H1 (cell line): ENCODE measurements at regions not wholly inside any gene's neighbourhood (a gene's known extent, or its start where the extent isn't known, plus 50 kb on each side); places are given as distances from the start of the nearest gene placed in this dataset.

Source experiments
- CTCF ChIA-PET: fragments of 300-600 bp; sonication (Branson Sonifier 250); formaldehyde crosslinking; loops from one replicate; lab custom pipeline; 2021; ENCODE audit not compliant: partially characterized antibody; lab: Charles Lee
- POLR2A ChIA-PET: fragments of 300-600 bp; sonication (Branson Sonifier 250); formaldehyde crosslinking; loops from one replicate; lab custom pipeline; 2021; ENCODE audit warnings: inconsistent platforms; ENCODE audit not compliant: partially characterized antibody; lab: Charles Lee
- DNase-seq, 2 experiments: peaks; one replicate each; pipeline versions ENCODE4 v3.0.0 to v3.0.0-alpha.2; 2010 to 2022; ENCODE audit warnings: low spot score in 2 of 2, low read depth in 1 of 2, mixed read lengths in 1 of 2
- FAIRE-seq: peaks from 2 replicates; lab custom pipeline; 2011; peaks lifted over from hg19 to GRCh38; lab: Jason Lieb, UNC
- H2AFZ ChIP-seq: 2 replicates; pipeline ENCODE4 v1.8.1; 2012; ENCODE audit warnings: low read length, inconsistent platforms
- H2AK5ac ChIP-seq: 2 replicates; pipeline ENCODE4 v1.6.1; 2013; ENCODE audit warnings: low read depth, low read length
- H2BK120ac ChIP-seq: replicated peaks from 2 replicates; pipeline ENCODE3; 2013; ENCODE audit warnings: low read depth, low read length, inconsistent platforms
- H2BK12ac ChIP-seq: 2 replicates; pipeline ENCODE4 v1.6.1; 2013; ENCODE audit warnings: low read depth, low read length
- H2BK15ac ChIP-seq: 2 replicates; pipeline ENCODE4 v1.6.1; 2013; ENCODE audit warnings: low read length
- H2BK20ac ChIP-seq: 2 replicates; pipeline ENCODE4 v1.6.1; 2013; ENCODE audit warnings: low read length
- H2BK5ac ChIP-seq: 2 replicates; pipeline ENCODE4 v1.6.1; 2013; ENCODE audit warnings: low read depth, low read length
- H3K14ac ChIP-seq: 2 replicates; pipeline ENCODE4 v1.6.1; 2013; ENCODE audit warnings: inconsistent platforms; ENCODE audit not compliant: insufficient read length
- H3K18ac ChIP-seq: 2 replicates; pipeline ENCODE4 v1.6.1; 2013; ENCODE audit warnings: low read length; ENCODE audit errors: extremely low read depth
- H3K23ac ChIP-seq: 2 replicates; pipeline ENCODE4 v1.6.1; 2013; ENCODE audit warnings: inconsistent platforms; ENCODE audit not compliant: insufficient read length
- H3K23me2 ChIP-seq: 2 replicates; pipeline ENCODE4 v1.6.1; 2013; ENCODE audit warnings: low read depth, low read length
- H3K27ac ChIP-seq: 2 replicates; pipeline ENCODE4 v1.6.1; 2011; ENCODE audit warnings: low read depth, low read length, inconsistent platforms
- H3K27me3 ChIP-seq, 4 experiments: replicated peaks in 1 of 4; 1 replicate in 1 of 4; 2 replicates in 3 of 4; pipeline versions ENCODE4 v1.6.1 to v1.8.1; 2011 to 2013; ENCODE audit warnings: low read length in 3 of 4, mild to moderate bottlenecking in 3 of 4, inconsistent platforms in 2 of 4, mixed read lengths in 2 of 4, moderate library complexity in 1 of 4; ENCODE audit not compliant: control insufficient read depth in 3 of 4, insufficient read depth in 3 of 4; ENCODE audit errors: extremely low read depth in 1 of 4
- H3K36me3 ChIP-seq, 4 experiments: 2 replicates each; pipeline versions ENCODE4 v1.6.1 to v1.8.1; 2011 to 2013; ENCODE audit warnings: mild to moderate bottlenecking in 4 of 4, low read length in 3 of 4, moderate library complexity in 2 of 4, control low read depth in 1 of 4, inconsistent platforms in 1 of 4; ENCODE audit not compliant: insufficient read depth in 4 of 4, control insufficient read depth in 2 of 4
- H3K4ac ChIP-seq: replicated peaks from 2 replicates; pipeline ENCODE3; 2013; ENCODE audit warnings: low read length, low read depth, mixed read lengths, inconsistent platforms; ENCODE audit not compliant: insufficient read length
- H3K4me1 ChIP-seq, 4 experiments: replicated peaks in 1 of 4; 1 replicate in 1 of 4; 2 replicates in 3 of 4; pipeline versions ENCODE4 v1.6.1 to v1.8.1; 2011 to 2013; ENCODE audit warnings: low read length in 3 of 4, inconsistent platforms in 2 of 4, mixed read lengths in 1 of 4; ENCODE audit not compliant: insufficient read depth in 4 of 4, control insufficient read depth in 3 of 4
- H3K4me2 ChIP-seq, 2 experiments: 2 replicates each; pipeline versions ENCODE4 v1.6.1 to v1.8.1; 2011 to 2013; ENCODE audit warnings: low read depth in 2 of 2, low read length in 2 of 2, control low read depth in 1 of 2, inconsistent platforms in 1 of 2, mild to moderate bottlenecking in 1 of 2; ENCODE audit not compliant: insufficient read depth in 1 of 2
- H3K4me3 ChIP-seq, 4 experiments: fragments of 200-600, 300-600 bp in 1 of 4; sonication (generic), shearing (Covaris generic), sonication (Bioruptor Twin) in 1 of 4; 2 replicates each; pipeline versions ENCODE4 v1.5.1 to v1.8.1; 2011 to 2016; ENCODE audit warnings: low read length in 4 of 4, low read depth in 3 of 4, control low read depth in 2 of 4, inconsistent platforms in 2 of 4, mild to moderate bottlenecking in 2 of 4, mixed read lengths in 1 of 4, moderate library complexity in 1 of 4; ENCODE audit not compliant: insufficient read depth in 2 of 4; ENCODE audit errors: extremely low read depth in 1 of 4
- H3K56ac ChIP-seq: replicated peaks from 2 replicates; pipeline ENCODE3; 2013; ENCODE audit warnings: low read depth, mild to moderate bottlenecking, mixed read lengths, low read length, inconsistent platforms; ENCODE audit not compliant: insufficient read length
- H3K79me1 ChIP-seq: 2 replicates; pipeline ENCODE4 v1.6.1; 2013; ENCODE audit warnings: low read depth, low read length, control low read depth
- H3K79me2 ChIP-seq, 2 experiments: 2 replicates each; pipeline versions ENCODE4 v1.6.1 to v1.8.1; 2012 to 2013; ENCODE audit warnings: low read length in 2 of 2, mild to moderate bottlenecking in 2 of 2, inconsistent platforms in 1 of 2; ENCODE audit not compliant: insufficient read depth in 2 of 2, control insufficient read depth in 1 of 2
- H3K9ac ChIP-seq, 4 experiments: replicated peaks in 1 of 4; 1 replicate in 1 of 4; 2 replicates in 3 of 4; pipeline versions ENCODE4 v1.6.1 to v1.8.1; 2011 to 2013; ENCODE audit warnings: low read depth in 3 of 4, low read length in 3 of 4, control low read depth in 2 of 4, mild to moderate bottlenecking in 2 of 4, moderate library complexity in 2 of 4, inconsistent platforms in 1 of 4; ENCODE audit errors: extremely low read depth in 1 of 4
- H3K9me3 ChIP-seq, 2 experiments: 2 replicates each; pipeline versions ENCODE4 v1.6.1 to v1.8.1; 2012 to 2013; ENCODE audit warnings: mild to moderate bottlenecking in 2 of 2, moderate library complexity in 2 of 2, control low read depth in 1 of 2, inconsistent platforms in 1 of 2, low read depth in 1 of 2, low read length in 1 of 2, mixed read lengths in 1 of 2; ENCODE audit not compliant: insufficient read depth in 2 of 2
- H4K20me1 ChIP-seq, 2 experiments: replicated peaks in 1 of 2; 2 replicates each; pipeline versions ENCODE3 to v1.8.1; 2011 to 2013; ENCODE audit warnings: inconsistent platforms in 2 of 2, low read length in 2 of 2, mild to moderate bottlenecking in 1 of 2; ENCODE audit not compliant: insufficient read depth in 2 of 2, control insufficient read depth in 1 of 2
- H4K5ac ChIP-seq: 2 replicates; pipeline ENCODE4 v1.6.1; 2013; ENCODE audit warnings: low read length, low read depth, mixed read lengths, inconsistent platforms; ENCODE audit not compliant: insufficient read length
- H4K8ac ChIP-seq: 2 replicates; pipeline ENCODE4 v1.8.0; 2013; ENCODE audit warnings: mild to moderate bottlenecking, moderate library complexity, low read length, inconsistent platforms; ENCODE audit not compliant: insufficient read depth; ENCODE audit errors: extremely low read depth
- H4K91ac ChIP-seq: replicated peaks from 2 replicates; pipeline ENCODE3; 2013; ENCODE audit warnings: low read length, mixed read lengths, inconsistent platforms; ENCODE audit not compliant: insufficient read length
- CBX5 ChIP-seq: fragments of 300-800, 300-1000 bp; sonication (generic); IDR thresholded peaks from 2 replicates; pipeline ENCODE4 v1.7.1; 2016; ENCODE audit warnings: antibody characterized with exemption, low read length, low read depth
- CTCF ChIP-seq, 3 experiments: IDR thresholded peaks; 1 replicate in 2 of 3; 2 replicates in 1 of 3; pipeline versions ENCODE4 v1.5.1 to v1.6.1; 2011; ENCODE audit warnings: low read length in 3 of 3, mild to moderate bottlenecking in 3 of 3, inconsistent platforms in 2 of 3, low read depth in 1 of 3, moderate library complexity in 1 of 3; ENCODE audit not compliant: insufficient read depth in 1 of 3; ENCODE audit errors: control extremely low read depth in 1 of 3
- KDM4A ChIP-seq: IDR thresholded peaks from one replicate; pipeline ENCODE4 v1.7.1; 2012; ENCODE audit warnings: low read depth, mild to moderate bottlenecking, moderate library complexity, low read length, inconsistent platforms; ENCODE audit not compliant: severe bottlenecking
- WGBS, 2 experiments: shearing (Covaris generic) in 1 of 2; methylation state at CpG; one replicate each; pipeline versions ENCODE4 v1.1.6 to v1.1.7; 2013 to 2015; ENCODE audit warnings: low lambda C conversion rate in 2 of 2, mixed read lengths in 2 of 2, inconsistent platforms in 1 of 2, low coverage in 1 of 2, missing lambda C conversion rate in 1 of 2; ENCODE audit not compliant: insufficient replicate concordance in 2 of 2, insufficient coverage in 1 of 2, insufficient read length in 1 of 2; ENCODE audit errors: extremely low coverage in 1 of 2, missing lambda C conversion rate in 1 of 2; 5-methylcytosine and 5-hydroxymethylcytosine counted together

- H3K4me3 ChIP-seq, result no peak overlapping the region
- no peak overlapping the region for H3K27ac ChIP-seq
- no peak overlapping the region for H2AFZ ChIP-seq
- H3K23ac ChIP-seq, result no peak overlapping the region
- no peaks in the 10 kb centered on the region for H3K27me3 ChIP-seq
- H3K9ac ChIP-seq, result no peak overlapping the region
- no peaks in the 10 kb centered on the region; a peak in 1 of 4 replicates for H3K9me3 ChIP-seq
- no peaks in the 10 kb centered on the region for H4K20me1 ChIP-seq
- no peaks in the 10 kb centered on the region for H3K23me2 ChIP-seq
- 88% methylated on average over 4 of the region's 4 CpGs; no CpG with 5 or more reads in 1 of the 2 experiments for WGBS, 2 experiments
- no peak overlapping the region for H2BK5ac ChIP-seq
- no peak overlapping the region for H3K4me2 ChIP-seq
- H3K4ac ChIP-seq, result no peak overlapping the region
- ChIA-PET CTCF (no interaction called here), POLR2A (no interaction called here)
- no peaks in the 10 kb centered on the region for H3K79me2 ChIP-seq
- H3K56ac ChIP-seq, result no peak overlapping the region
- no peak overlapping the region for H2AK5ac ChIP-seq
- H3K36me3 ChIP-seq, result no peaks in the 10 kb centered on the region
- FAIRE-seq (no peak), DNase-seq (no peak)
- H4K8ac ChIP-seq, result no peak overlapping the region
- H2BK120ac ChIP-seq, result no peak overlapping the region
- H3K18ac ChIP-seq, result no peak overlapping the region
- no peak overlapping the region for H4K91ac ChIP-seq
- H2BK20ac ChIP-seq, result no peak overlapping the region
- no peak overlapping the region for H4K5ac ChIP-seq
- no peak overlapping the region for H2BK12ac ChIP-seq
- no peaks in the 10 kb centered on the region for H3K4me1 ChIP-seq
- H3K14ac ChIP-seq, result no peak overlapping the region
- no peaks in the 10 kb centered on the region for H3K79me1 ChIP-seq
- no peak overlapping the region for H2BK15ac ChIP-seq
- TF ChIP-seq KDM4A, result no peak
- no peak for TF ChIP-seq CTCF (IDR thresholded peaks at IDR 0.05; ENCODE audit: control extremely low read depth in 1 of 3, insufficient read depth in 1 of 3, low read depth in 1 of 3, low read length in 3 of 3)
- no peak for TF ChIP-seq CBX5
Observed at GRCh38 chr12:78767264-78767981, 97.2 kb upstream of the SYT1 start.
